ENCODE measurements at regions not wholly inside any gene's neighbourhood (a gene's known extent, or its start where the extent isn't known, plus 50 kb on each side); places are given as distances from the start of the nearest gene placed in this dataset.

GRCh38 chr22:44628835-44629234 lies 73.2 kb upstream of the PRR5 start:
- Histone ChIP-seq H3K4me1 (ENCODE audit: control insufficient read depth, insufficient read depth, low read length) (peaks cover 3% of the 10 kb centered on the region), H3K36me3 (ENCODE audit: control insufficient read depth, insufficient read depth, low read length) (no peaks in the 10 kb centered on the region), H3K27ac (ENCODE audit: low read length) (no peak overlapping the region), H3K27me3 (ENCODE audit: control insufficient read depth, insufficient read depth, low read length) (peaks cover 18% of the 10 kb centered on the region), H3K9me3 (replicated peaks; ENCODE audit: control insufficient read depth, low read depth, low read length) (no peaks in the 10 kb centered on the region), H3K4me3 (ENCODE audit: low read length) (no peak overlapping the region)
- WGBS (ENCODE audit: insufficient coverage) = 81% methylated on average over 7 of the region's 9 CpGs
- DNase-seq = no peak

- 84% methylated on average over 4 of the region's 4 CpGs for WGBS (ENCODE audit: insufficient coverage)
- no peak for DNase-seq
- Histone ChIP-seq H3K27me3 (ENCODE audit: control insufficient read depth, insufficient read depth, low read length) (peaks cover 18% of the 10 kb centered on the region), H3K9me3 (replicated peaks; ENCODE audit: control insufficient read depth, low read depth, low read length) (no peaks in the 10 kb centered on the region), H3K27ac (ENCODE audit: low read length) (no peak overlapping the region), H3K4me3 (ENCODE audit: low read length) (no peak overlapping the region), H3K36me3 (ENCODE audit: control insufficient read depth, insufficient read depth, low read length) (no peaks in the 10 kb centered on the region), H3K4me1 (ENCODE audit: control insufficient read depth, insufficient read depth, low read length) (peaks cover 3% of the 10 kb centered on the region)
Observed at GRCh38 chr22:44628273-44628672, 73.7 kb upstream of the PRR5 start.

- Histone ChIP-seq H3K4me3 (ENCODE audit: low read length) (no peak overlapping the region), H3K4me1 (ENCODE audit: control insufficient read depth, insufficient read depth, low read length) (peaks cover 3% of the 10 kb centered on the region), H3K27ac (ENCODE audit: low read length) (no peak overlapping the region), H3K36me3 (ENCODE audit: control insufficient read depth, insufficient read depth, low read length) (no peaks in the 10 kb centered on the region), H3K27me3 (ENCODE audit: control insufficient read depth, insufficient read depth, low read length) (peaks cover 20% of the 10 kb centered on the region), H3K9me3 (replicated peaks; ENCODE audit: control insufficient read depth, low read depth, low read length) (no peaks in the 10 kb centered on the region)
- DNase-seq = no peak
- WGBS (ENCODE audit: insufficient coverage) = 60% methylated on average over 11 of the region's 19 CpGs
Observed at GRCh38 chr22:44627521-44628139, 74.4 kb upstream of the PRR5 start.

- WGBS (ENCODE audit: insufficient coverage) = 4% methylated on average over 9 of the region's 16 CpGs
- H3K9me3 ChIP-seq (replicated peaks; ENCODE audit: control insufficient read depth, low read depth, low read length) = no peaks in the 10 kb centered on the region
- peaks cover 21% of the 10 kb centered on the region for H3K27me3 ChIP-seq (ENCODE audit: control insufficient read depth, insufficient read depth, low read length)
- H3K27ac ChIP-seq (ENCODE audit: low read length) = no peak overlapping the region
- DNase-seq = peak; percentile 75
- H3K4me1 ChIP-seq (ENCODE audit: control insufficient read depth, insufficient read depth, low read length) = peaks cover 3% of the 10 kb centered on the region
- H3K36me3 ChIP-seq (ENCODE audit: control insufficient read depth, insufficient read depth, low read length) = no peaks in the 10 kb centered on the region
- no peak overlapping the region for H3K4me3 ChIP-seq (ENCODE audit: low read length)
Observed at GRCh38 chr22:44625981-44626687, 75.9 kb upstream of the PRR5 start.

GRCh38 chr22:44625421-44625760 lies 76.6 kb upstream of the PRR5 start:
- Histone ChIP-seq H3K4me3 (ENCODE audit: low read length) (no peak overlapping the region), H3K4me1 (ENCODE audit: control insufficient read depth, insufficient read depth, low read length) (peaks cover 9% of the 10 kb centered on the region), H3K9me3 (replicated peaks; ENCODE audit: control insufficient read depth, low read depth, low read length) (no peaks in the 10 kb centered on the region), H3K27me3 (ENCODE audit: control insufficient read depth, insufficient read depth, low read length) (peaks cover 21% of the 10 kb centered on the region), H3K27ac (ENCODE audit: low read length) (no peak overlapping the region), H3K36me3 (ENCODE audit: control insufficient read depth, insufficient read depth, low read length) (no peaks in the 10 kb centered on the region)
- no peak for DNase-seq
- no CpG with 5 or more reads among the region's 7 CpGs for WGBS (ENCODE audit: insufficient coverage)

- 68% methylated on average over 18 of the region's 27 CpGs for WGBS (ENCODE audit: insufficient coverage)
- Histone ChIP-seq H3K9me3 (replicated peaks; ENCODE audit: control insufficient read depth, low read depth, low read length) (no peaks in the 10 kb centered on the region), H3K4me3 (ENCODE audit: low read length) (no peak overlapping the region), H3K27me3 (ENCODE audit: control insufficient read depth, insufficient read depth, low read length) (peaks cover 26% of the 10 kb centered on the region), H3K36me3 (ENCODE audit: control insufficient read depth, insufficient read depth, low read length) (no peaks in the 10 kb centered on the region), H3K4me1 (ENCODE audit: control insufficient read depth, insufficient read depth, low read length) (peaks cover 14% of the 10 kb centered on the region), H3K27ac (ENCODE audit: low read length) (no peak overlapping the region)
- DNase-seq = no peak
Observed at GRCh38 chr22:44624689-44625420, 77.1 kb upstream of the PRR5 start.

- H3K4me1 ChIP-seq (ENCODE audit: control insufficient read depth, insufficient read depth, low read length) = peaks cover 18% of the 10 kb centered on the region
- H3K4me3 ChIP-seq (ENCODE audit: low read length) = no peak overlapping the region
- DNase-seq = no peak
- 25% methylated on average over 18 of the region's 24 CpGs for WGBS (ENCODE audit: insufficient coverage)
- H3K36me3 ChIP-seq (ENCODE audit: control insufficient read depth, insufficient read depth, low read length) = no peaks in the 10 kb centered on the region
- peaks cover 26% of the 10 kb centered on the region for H3K27me3 ChIP-seq (ENCODE audit: control insufficient read depth, insufficient read depth, low read length)
- no peak overlapping the region for H3K27ac ChIP-seq (ENCODE audit: low read length)
- no peaks in the 10 kb centered on the region for H3K9me3 ChIP-seq (replicated peaks; ENCODE audit: control insufficient read depth, low read depth, low read length)
Observed at GRCh38 chr22:44623771-44624510, 78.1 kb upstream of the PRR5 start.

- 75% methylated on average over 11 of the region's 11 CpGs for WGBS (ENCODE audit: insufficient coverage)
- Histone ChIP-seq H3K4me3 (ENCODE audit: low read length) (no peak overlapping the region), H3K4me1 (ENCODE audit: control insufficient read depth, insufficient read depth, low read length) (peaks cover 18% of the 10 kb centered on the region), H3K27ac (ENCODE audit: low read length) (no peak overlapping the region), H3K9me3 (replicated peaks; ENCODE audit: control insufficient read depth, low read depth, low read length) (no peaks in the 10 kb centered on the region), H3K36me3 (ENCODE audit: control insufficient read depth, insufficient read depth, low read length) (no peaks in the 10 kb centered on the region), H3K27me3 (ENCODE audit: control insufficient read depth, insufficient read depth, low read length) (peaks cover 21% of the 10 kb centered on the region)
- no peak for DNase-seq
Observed at GRCh38 chr22:44622679-44623078, 79.3 kb upstream of the PRR5 start.

GRCh38 chr22:44622147-44622427 lies 79.9 kb upstream of the PRR5 start:
- peaks cover 18% of the 10 kb centered on the region for H3K4me1 ChIP-seq (ENCODE audit: control insufficient read depth, insufficient read depth, low read length)
- H3K27ac ChIP-seq (ENCODE audit: low read length) = no peak overlapping the region
- H3K36me3 ChIP-seq (ENCODE audit: control insufficient read depth, insufficient read depth, low read length) = no peaks in the 10 kb centered on the region
- H3K4me3 ChIP-seq (ENCODE audit: low read length) = no peak overlapping the region
- peaks cover 20% of the 10 kb centered on the region for H3K27me3 ChIP-seq (ENCODE audit: control insufficient read depth, insufficient read depth, low read length)
- no peak for DNase-seq
- no peaks in the 10 kb centered on the region for H3K9me3 ChIP-seq (replicated peaks; ENCODE audit: control insufficient read depth, low read depth, low read length)
- WGBS (ENCODE audit: insufficient coverage) = 20% methylated on average over 2 of the region's 8 CpGs

Data from muscle of leg (tissue), 3 donors.